ENCODE measurements at regions not wholly inside any gene's neighbourhood (a gene's known extent, or its start where the extent isn't known, plus 50 kb on each side); places are given as distances from the start of the nearest gene placed in this dataset.

- no peaks in the 10 kb centered on the region for H3K9me3 Mint-ChIP-seq
- Histone ChIP-seq H3K36me3 (ENCODE audit: insufficient read depth) (no peaks in the 10 kb centered on the region), H3K4me1 (ENCODE audit: insufficient read depth) (no peaks in the 10 kb centered on the region), H3K9me2 (ENCODE audit: insufficient read depth) (no peaks in the 10 kb centered on the region; the same call in 1 of the 2 replicates), H3K4me3 (no peak overlapping the region), H3K27me3 (ENCODE audit: insufficient read depth) (no peaks in the 10 kb centered on the region), H4K20me1 (replicated peaks; ENCODE audit: insufficient read depth) (no peaks in the 10 kb centered on the region), H3F3A (replicated peaks; ENCODE audit: low read depth) (no peaks in the 10 kb centered on the region), H3K27ac (ENCODE audit: low read depth) (no peak overlapping the region), H3K4me2 (no peak overlapping the region), H2AFZ (no peak overlapping the region), H3K79me2 (replicated peaks; ENCODE audit: insufficient read depth) (no peaks in the 10 kb centered on the region)
- TF ChIP-seq ETS1 (IDR thresholded peaks at IDR 0.05): no peak
- no peak for TF ChIP-seq ZNF462 (CRISPR knock-in tag; IDR thresholded peaks at IDR 0.05)
- TF ChIP-seq CTCF (conservative IDR thresholded peaks at IDR 0.05; ENCODE audit: low read depth in 2 of 2): no peak
- TF ChIP-seq CREB1 (CRISPR knock-in tag; IDR thresholded peaks at IDR 0.05; ENCODE audit: low read depth): no peak
- no peak for TF ChIP-seq NANOG (IDR thresholded peaks at IDR 0.05; ENCODE audit: borderline replicate concordance)
- TF ChIP-seq POLR2AphosphoS5 (IDR thresholded peaks at IDR 0.05; ENCODE audit: low read depth): no peak
- no peak for TF ChIP-seq EZH2phosphoT487 (IDR thresholded peaks at IDR 0.05; ENCODE audit: unreplicated experiment)
- TF ChIP-seq EZH2 (IDR thresholded peaks at IDR 0.05; ENCODE audit: low read depth, unreplicated experiment): no peak
- no peak for TF ChIP-seq REST (IDR thresholded peaks at IDR 0.05; ENCODE audit: unreplicated experiment)
- no peak for TF ChIP-seq ZNF114 (CRISPR knock-in tag; IDR thresholded peaks at IDR 0.05)
- no peak for TF ChIP-seq ZNF331 (CRISPR knock-in tag; IDR thresholded peaks at IDR 0.05; ENCODE audit: low read depth)
- TF ChIP-seq STAT1 (IDR thresholded peaks at IDR 0.05; ENCODE audit: unreplicated experiment): no peak
- no peak overlapping the region for H3K27ac Mint-ChIP-seq
- ATAC-seq (no peak), DNase-seq (ENCODE audit: low spot score) (no peak)
- H3K36me3 Mint-ChIP-seq (ENCODE audit: low read depth): no peaks in the 10 kb centered on the region
- peaks cover 2% of the 10 kb centered on the region for H3K27me3 Mint-ChIP-seq (ENCODE audit: insufficient read depth, low read depth, poor library complexity)
- no peaks in the 10 kb centered on the region; the same call in 2 of the 3 replicates for H3K4me1 Mint-ChIP-seq
- H3K4me3 Mint-ChIP-seq: no peak overlapping the region
Measured at GRCh38 chr3:9311228-9311627, 51.6 kb upstream of the THUMPD3 start.
